Transverse colon (tissue), 3 donors: ENCODE measurements at regions not wholly inside any gene's neighbourhood (a gene's known extent, or its start where the extent isn't known, plus 50 kb on each side); places are given as distances from the start of the nearest gene placed in this dataset.

Source experiments
- CTCF ChIP-seq, 5 experiments: fragments of 200-600 bp in 3 of 5; fragments of 450-650 bp in 2 of 5; sonication (generic) in 3 of 5; IDR thresholded peaks; 1 replicate in 2 of 5; 2 replicates in 3 of 5; pipeline ENCODE4 v1.5.1; 2016 to 2017; ENCODE audit warnings: antibody characterized with exemption in 5 of 5, inconsistent platforms in 3 of 5, mild to moderate bottlenecking in 2 of 5, moderate library complexity in 1 of 5
- POLR2A ChIP-seq: fragments of 450-650 bp; IDR thresholded peaks from one replicate; pipeline ENCODE4 v1.6.1; 2016; ENCODE audit warnings: antibody characterized with exemption, mild to moderate bottlenecking, moderate library complexity

GRCh38 chr12:28610401-28611114 is 420.3 kb downstream of the CCDC91 start:
- TF ChIP-seq CTCF (IDR thresholded peaks at IDR 0.05), result no peak
- TF ChIP-seq POLR2A, result no peak
